Ectodermal cell (in vitro differentiated cells): ENCODE measurements at regions not wholly inside any gene's neighbourhood (a gene's known extent, or its start where the extent isn't known, plus 50 kb on each side); places are given as distances from the start of the nearest gene placed in this dataset.

Source experiments
- H3K27ac ChIP-seq: 2 replicates; pipeline ENCODE4 v1.7.0; 2013; ENCODE audit warnings: mild to moderate bottlenecking, low read depth, low read length; ENCODE audit not compliant: insufficient read depth, poor library complexity, severe bottlenecking
- H3K27me3 ChIP-seq: 2 replicates; pipeline ENCODE4 v1.7.0; 2013; ENCODE audit warnings: mild to moderate bottlenecking, low read length; ENCODE audit not compliant: insufficient read depth, control insufficient read depth, poor library complexity, severe bottlenecking
- H3K36me3 ChIP-seq: one replicate; pipeline ENCODE4 v1.7.0; 2013; ENCODE audit warnings: low read length; ENCODE audit not compliant: control insufficient read depth, insufficient read depth
- H3K4me1 ChIP-seq: one replicate; pipeline ENCODE4 v1.7.0; 2013; ENCODE audit warnings: low read length; ENCODE audit not compliant: control insufficient read depth, insufficient read depth
- H3K4me3 ChIP-seq: 2 replicates; pipeline ENCODE4 v1.7.0; 2013; ENCODE audit warnings: low read depth, low read length, control low read depth; ENCODE audit not compliant: insufficient read depth
- H3K9me3 ChIP-seq: 2 replicates; pipeline ENCODE4 v1.7.0; 2013; ENCODE audit warnings: mild to moderate bottlenecking, low read length, moderate library complexity; ENCODE audit not compliant: control insufficient read depth
- WGBS, 2 experiments: methylation state at CpG; one replicate each; pipeline ENCODE4 v1.1.7; 2013; ENCODE audit warnings: missing lambda C conversion rate in 2 of 2; 5-methylcytosine and 5-hydroxymethylcytosine counted together

DNA sequence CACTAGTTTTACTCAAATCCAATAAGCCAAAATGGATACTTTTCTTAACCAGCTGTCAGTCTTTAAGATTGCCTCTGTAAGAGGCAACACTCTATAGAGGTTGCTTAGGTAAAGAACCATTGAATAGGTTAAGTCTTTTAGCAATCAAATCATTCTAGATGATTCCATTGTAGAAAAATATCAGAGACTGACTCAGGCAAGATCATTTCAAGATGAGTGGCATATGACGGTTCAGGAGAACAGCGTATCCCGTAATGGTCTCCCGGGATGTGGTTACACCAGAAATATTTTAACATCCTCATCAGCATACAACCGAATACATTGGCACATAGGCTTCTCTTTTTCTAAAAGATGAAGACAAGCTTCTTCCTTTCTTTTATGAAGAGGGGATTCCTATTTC is 641.7 kb upstream of the AGA start:
- no peak overlapping the region for H3K4me3 ChIP-seq
- H3K27me3 ChIP-seq: no peaks in the 10 kb centered on the region
- WGBS, 2 experiments: 97 to 99% methylated on average over 5 of the region's 5 CpGs
- no peaks in the 10 kb centered on the region for H3K4me1 ChIP-seq
- no peaks in the 10 kb centered on the region for H3K9me3 ChIP-seq
- H3K36me3 ChIP-seq: no peaks in the 10 kb centered on the region
- no peak overlapping the region for H3K27ac ChIP-seq

DNA sequence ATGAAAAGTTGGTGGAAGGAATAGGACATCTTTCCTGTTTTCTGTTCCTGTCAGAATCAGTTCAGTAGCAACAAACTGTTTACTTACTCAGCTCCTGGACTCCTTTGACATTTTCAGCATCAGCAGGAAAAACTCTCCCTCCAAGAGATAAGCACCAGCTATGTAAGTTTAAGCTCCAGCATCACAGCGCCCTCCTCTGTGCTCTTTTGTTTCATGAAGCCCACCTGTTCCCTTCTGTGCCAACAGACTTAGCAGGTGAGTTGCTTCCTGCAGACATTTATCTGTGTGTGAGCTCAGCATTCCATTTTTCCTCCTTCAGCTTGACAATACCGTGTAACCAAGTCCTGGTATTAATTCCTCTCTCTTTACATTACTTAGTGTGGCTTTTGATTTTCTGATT is 644.1 kb upstream of the AGA start:
- Histone ChIP-seq H3K36me3 (no peaks in the 10 kb centered on the region), H3K9me3 (no peaks in the 10 kb centered on the region)
- 26 to 34% methylated on average over 1 to 2 of the region's 2 CpGs for WGBS, 2 experiments

DNA sequence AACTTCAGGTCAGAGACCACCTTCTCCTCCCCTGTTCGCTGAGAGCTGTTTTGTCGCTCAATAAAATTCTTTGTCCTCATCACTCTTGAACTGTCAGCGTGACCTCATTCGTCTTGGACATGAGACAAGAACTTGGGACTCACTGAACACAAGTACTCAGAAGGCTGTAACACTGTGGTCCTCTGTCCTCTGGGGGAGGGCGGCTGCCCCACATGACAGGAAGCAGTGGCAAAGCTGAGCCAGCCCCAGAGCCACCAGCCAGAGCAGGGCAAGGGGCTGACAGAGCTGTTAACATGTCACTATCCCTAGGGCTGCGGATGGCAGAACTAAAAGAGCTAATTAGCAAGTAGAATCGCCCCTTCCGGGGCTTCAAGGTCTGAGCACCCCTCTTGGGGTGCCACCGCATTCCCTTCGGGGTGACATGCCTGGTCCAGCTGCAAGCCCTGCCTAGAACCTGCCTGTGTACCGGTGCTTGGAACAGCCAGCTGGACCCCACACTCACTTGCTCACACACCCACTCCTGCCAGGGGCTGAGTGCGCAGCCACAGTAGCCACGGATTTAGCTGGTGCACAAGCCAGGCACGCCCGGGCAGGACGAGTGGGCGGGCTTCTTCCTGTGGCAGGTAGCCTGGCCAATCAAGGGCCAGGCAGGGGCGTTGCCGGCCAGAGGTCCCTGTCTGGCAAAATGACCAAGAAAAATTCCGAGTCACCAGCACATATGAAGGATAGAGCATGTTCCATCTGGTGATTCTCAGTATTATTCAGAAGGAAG is 648.6 kb upstream of the AGA start:
- H3K27ac ChIP-seq: no peak overlapping the region
- H3K27me3 ChIP-seq: no peaks in the 10 kb centered on the region
- no peaks in the 10 kb centered on the region for H3K4me1 ChIP-seq
- H3K9me3 ChIP-seq: no peaks in the 10 kb centered on the region
- 94 to 96% methylated on average over 20 of the region's 20 CpGs for WGBS, 2 experiments
- H3K4me3 ChIP-seq: no peak overlapping the region
- no peaks in the 10 kb centered on the region for H3K36me3 ChIP-seq

More for the DNA sequence above, 644.1 kb upstream of the AGA start:
- H3K4me1 ChIP-seq: no peaks in the 10 kb centered on the region
- H3K27ac ChIP-seq: no peak overlapping the region
- H3K27me3 ChIP-seq: no peaks in the 10 kb centered on the region
- H3K4me3 ChIP-seq: no peak overlapping the region

DNA sequence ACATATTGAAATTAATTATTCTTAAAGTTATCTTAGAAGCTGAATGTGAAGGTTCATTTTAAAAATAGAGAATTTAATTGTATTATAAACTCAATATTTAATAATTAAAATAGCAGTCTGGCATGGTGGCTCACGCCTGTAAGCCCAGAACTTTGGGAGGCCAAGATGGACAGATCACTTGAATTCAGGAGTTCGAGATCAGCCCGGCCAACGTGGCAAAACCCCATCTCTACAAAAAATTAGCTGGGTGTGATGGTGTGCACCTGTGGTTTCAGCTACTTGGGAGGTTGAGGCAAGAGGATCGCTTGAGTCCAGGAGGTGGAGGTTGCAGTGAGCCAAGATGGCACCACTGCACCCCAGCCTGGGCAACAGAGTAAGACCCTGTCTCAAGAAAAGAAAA is 659.9 kb upstream of the AGA start:
- Histone ChIP-seq H3K4me1 (no peaks in the 10 kb centered on the region), H3K4me3 (no peak overlapping the region), H3K9me3 (no peaks in the 10 kb centered on the region), H3K27me3 (no peaks in the 10 kb centered on the region), H3K36me3 (no peaks in the 10 kb centered on the region), H3K27ac (no peak overlapping the region)
- WGBS, 2 experiments: 82 to 84% methylated on average over 5 of the region's 5 CpGs

DNA sequence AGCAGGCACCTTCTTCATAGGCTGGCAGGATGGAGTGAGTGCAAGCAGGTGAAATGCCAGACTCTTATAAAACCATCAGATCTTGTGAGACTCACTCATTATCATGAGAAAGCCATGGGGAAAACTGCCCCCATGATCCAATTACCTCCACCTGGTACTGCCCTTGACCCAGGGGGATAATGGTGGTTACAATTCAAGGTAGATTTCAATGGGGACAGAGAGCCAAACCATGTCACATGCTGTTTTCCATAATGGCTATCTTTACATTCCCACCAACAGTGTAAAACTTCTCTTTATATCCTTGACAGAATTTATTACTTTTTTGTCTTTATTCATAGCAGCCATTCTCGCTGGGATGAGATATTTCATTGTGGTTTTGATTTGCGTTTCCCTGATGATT is 663.0 kb upstream of the AGA start:
- Histone ChIP-seq H3K9me3 (no peaks in the 10 kb centered on the region), H3K27ac (no peak overlapping the region), H3K4me3 (no peak overlapping the region), H3K27me3 (no peaks in the 10 kb centered on the region), H3K4me1 (no peaks in the 10 kb centered on the region), H3K36me3 (no peaks in the 10 kb centered on the region)
- 67 to 86% methylated on average over 1 to 2 of the region's 2 CpGs for whole genome bisulfite sequencing, 2 experiments

DNA sequence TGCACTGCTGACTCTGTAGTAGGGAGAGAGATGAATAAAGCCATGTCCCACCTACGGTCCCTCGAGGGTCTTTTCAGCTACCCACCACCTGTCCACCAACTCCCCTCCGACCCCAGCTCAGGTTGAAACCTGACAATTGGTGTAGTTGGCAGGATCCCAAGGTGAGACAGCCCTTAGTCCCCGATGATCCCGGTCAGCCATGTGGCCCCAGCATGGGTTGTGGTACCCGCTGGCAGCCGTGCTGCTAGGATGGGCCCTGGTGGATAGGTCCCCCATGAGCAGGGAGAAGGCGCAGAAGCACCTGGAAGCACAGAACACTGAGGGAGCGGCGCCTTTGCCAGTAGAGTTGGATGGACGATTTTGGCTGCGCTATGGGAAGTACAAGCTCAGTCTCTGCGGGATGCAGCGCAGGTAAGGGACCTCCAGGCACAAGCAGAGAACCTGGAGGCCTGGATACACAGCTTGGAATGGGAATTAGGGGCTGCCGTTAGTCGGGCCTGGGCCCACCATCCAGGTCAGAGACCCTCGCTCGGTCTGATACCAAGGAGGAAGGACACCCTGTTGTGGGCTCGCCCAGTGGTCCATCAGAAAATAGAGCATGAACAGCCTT is 694.6 kb upstream of the AGA start:
- Histone ChIP-seq H3K27me3 (no peaks in the 10 kb centered on the region), H3K4me1 (no peaks in the 10 kb centered on the region), H3K27ac (no peak overlapping the region), H3K9me3 (no peaks in the 10 kb centered on the region), H3K36me3 (no peaks in the 10 kb centered on the region), H3K4me3 (no peak overlapping the region)
- WGBS, 2 experiments: 92 to 94% methylated on average over 18 to 19 of the region's 19 CpGs

DNA sequence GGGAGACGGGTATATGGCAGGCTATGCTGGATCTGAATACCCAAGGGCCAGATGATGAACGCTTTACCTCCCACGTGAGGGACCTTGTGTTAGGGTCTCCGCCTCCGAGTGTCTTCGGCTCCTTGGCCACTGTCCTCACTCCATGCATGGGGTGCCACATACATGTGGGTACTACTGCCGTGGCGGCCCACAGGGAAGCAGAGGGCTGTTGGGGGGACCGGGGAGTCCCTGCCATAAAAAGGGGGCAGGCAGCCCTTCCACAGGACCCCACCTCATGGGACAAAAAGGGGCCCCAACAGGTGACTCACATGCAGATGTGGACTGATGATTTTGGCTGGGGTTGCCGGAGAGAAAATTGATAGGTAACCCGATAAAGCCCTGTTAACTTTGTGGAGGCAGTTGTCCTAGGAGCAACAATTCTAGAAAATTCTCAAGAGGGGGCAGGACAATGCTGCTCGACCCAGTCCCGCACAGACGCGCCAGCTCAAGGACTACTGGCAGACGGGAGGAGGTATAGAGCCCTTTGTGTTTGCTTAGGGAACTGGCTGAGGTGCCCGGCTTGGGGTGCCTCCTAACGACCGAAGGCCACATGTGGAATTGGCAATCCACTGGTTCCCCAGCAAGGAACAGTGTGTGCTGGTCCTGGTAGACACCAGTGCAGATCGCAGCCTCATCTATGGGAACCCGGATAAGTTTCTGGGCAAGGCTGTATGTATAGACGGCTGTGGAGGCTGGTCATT is 695.7 kb upstream of the AGA start:
- 94 to 96% methylated on average over 22 of the region's 22 CpGs for WGBS, 2 experiments
- Histone ChIP-seq H3K9me3 (no peaks in the 10 kb centered on the region), H3K27me3 (no peaks in the 10 kb centered on the region), H3K4me3 (no peak overlapping the region), H3K36me3 (no peaks in the 10 kb centered on the region), H3K27ac (no peak overlapping the region), H3K4me1 (no peaks in the 10 kb centered on the region)

DNA sequence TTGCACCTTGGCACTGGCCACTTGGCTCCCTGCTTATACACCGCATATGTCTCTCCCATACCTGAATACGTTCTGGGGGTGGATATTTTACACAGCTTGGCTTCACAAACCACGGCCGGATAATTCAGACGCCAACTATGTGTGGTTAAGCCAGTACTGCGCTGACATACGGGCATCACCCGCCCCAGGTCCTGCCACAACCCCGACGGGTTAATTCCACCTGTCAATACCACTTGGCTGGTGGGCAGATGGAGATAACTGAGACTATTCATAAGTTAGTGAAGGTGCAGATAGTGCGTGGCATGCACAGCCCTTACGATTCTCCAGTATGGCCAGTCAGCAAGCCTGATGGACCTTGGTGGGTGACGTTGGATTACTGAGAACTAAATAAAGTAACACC is 696.3 kb upstream of the AGA start:
- no peaks in the 10 kb centered on the region for H3K9me3 ChIP-seq
- H3K4me1 ChIP-seq: no peaks in the 10 kb centered on the region
- H3K36me3 ChIP-seq: no peaks in the 10 kb centered on the region
- WGBS, 2 experiments: 96 to 97% methylated on average over 13 of the region's 13 CpGs
- no peaks in the 10 kb centered on the region for H3K27me3 ChIP-seq
- no peak overlapping the region for H3K27ac ChIP-seq
- H3K4me3 ChIP-seq: no peak overlapping the region

DNA sequence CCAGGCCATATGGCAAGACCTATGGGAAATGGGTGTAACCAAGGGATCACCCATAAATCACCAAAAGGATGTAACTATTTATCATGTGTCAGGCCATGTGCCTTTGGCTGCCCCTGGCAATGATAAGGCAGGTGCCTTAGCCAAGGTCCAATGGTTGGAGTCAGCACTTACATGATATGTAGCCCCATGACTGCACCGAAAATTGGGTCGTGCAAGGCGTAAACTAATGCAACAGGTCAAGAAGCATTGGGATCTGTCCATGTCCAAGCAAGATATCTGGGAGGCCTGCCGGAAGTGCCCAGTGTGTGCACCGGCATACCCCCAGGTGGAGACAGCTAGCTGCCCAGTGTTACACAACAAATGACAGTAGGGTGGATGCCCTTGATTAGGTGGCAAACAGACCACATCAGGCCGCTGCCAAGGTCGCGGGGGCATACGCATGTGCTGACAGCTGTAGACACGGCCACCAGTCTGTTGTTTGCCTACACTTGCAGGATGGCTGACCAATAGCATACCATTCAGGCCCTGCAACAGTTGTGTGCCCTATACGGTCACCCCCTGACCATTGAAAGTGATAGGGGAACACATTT is 698.2 kb upstream of the AGA start:
- H3K27ac ChIP-seq: no peak overlapping the region
- H3K4me1 ChIP-seq: no peaks in the 10 kb centered on the region
- no peak overlapping the region for H3K4me3 ChIP-seq
- 95 to 97% methylated on average over 11 of the region's 11 CpGs for WGBS, 2 experiments
- no peaks in the 10 kb centered on the region for H3K9me3 ChIP-seq
- H3K36me3 ChIP-seq: no peaks in the 10 kb centered on the region
- no peaks in the 10 kb centered on the region for H3K27me3 ChIP-seq

DNA sequence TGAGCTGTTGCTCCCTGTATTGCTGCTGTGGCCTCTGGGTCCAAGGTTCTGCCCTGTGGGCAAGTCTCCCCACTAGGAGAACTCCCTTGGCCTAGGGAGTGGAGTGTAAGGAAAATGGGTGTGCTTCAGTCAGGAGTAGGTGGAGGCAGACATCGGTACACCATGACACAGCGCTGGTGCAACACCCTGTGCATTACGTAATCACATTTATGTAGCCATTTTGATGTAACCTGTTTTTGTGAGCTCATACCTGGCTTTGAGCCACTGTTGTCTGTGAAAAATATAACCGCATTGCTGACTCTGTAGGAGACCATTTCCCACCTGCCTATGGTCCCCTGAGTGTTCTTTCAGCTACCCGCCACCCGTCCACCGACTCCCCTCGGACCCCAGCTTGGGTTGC is 700.5 kb upstream of the AGA start:
- Histone ChIP-seq H3K9me3 (no peaks in the 10 kb centered on the region), H3K4me1 (no peaks in the 10 kb centered on the region), H3K36me3 (no peaks in the 10 kb centered on the region), H3K27ac (no peak overlapping the region), H3K4me3 (no peak overlapping the region), H3K27me3 (no peaks in the 10 kb centered on the region)
- WGBS, 2 experiments: 98% methylated on average over 8 of the region's 8 CpGs
